GM19397 (cell line): ENCODE measurements at regions not wholly inside any gene's neighbourhood (a gene's known extent, or its start where the extent isn't known, plus 50 kb on each side); places are given as distances from the start of the nearest gene placed in this dataset.

Source experiments
- ATAC-seq: cut with Tn5 transposase; IDR thresholded peaks from one replicate; pipeline ENCODE4 v1.9.1; 2021; ENCODE audit warnings: mild to moderate bottlenecking, moderate library complexity; ENCODE audit not compliant: unreplicated experiment

GRCh38 chr17:72421128-72422092 is 300.6 kb downstream of the SOX9 start:
- ATAC-seq = peak; percentile 33

- no peak for ATAC-seq
These were observed 301.3 kb downstream of the SOX9 start for GRCh38 chr17:72422204-72422504.

GRCh38 chr17:72422505-72423285 is 301.9 kb downstream of the SOX9 start:
- ATAC-seq = peak; percentile 41

GRCh38 chr17:72423286-72423589 is 302.4 kb downstream of the SOX9 start:
- ATAC-seq = no peak

GRCh38 chr17:72423718-72424117 is 302.9 kb downstream of the SOX9 start:
- no peak for ATAC-seq

GRCh38 chr17:72424505-72425117 is 303.8 kb downstream of the SOX9 start:
- no peak for ATAC-seq

GRCh38 chr17:72425133-72425793 is 304.4 kb downstream of the SOX9 start:
- ATAC-seq = no peak

- ATAC-seq = no peak
These were observed 305.0 kb downstream of the SOX9 start for GRCh38 chr17:72425794-72426168.

- no peak for ATAC-seq
These were observed 305.5 kb downstream of the SOX9 start for GRCh38 chr17:72426321-72426720.

- ATAC-seq = no peak
These were observed 306.3 kb downstream of the SOX9 start for GRCh38 chr17:72426948-72427760.

GRCh38 chr17:72427761-72428109 is 306.9 kb downstream of the SOX9 start:
- no peak for ATAC-seq

GRCh38 chr17:72429066-72429638 is 308.3 kb downstream of the SOX9 start:
- no peak for ATAC-seq

- no peak for ATAC-seq
These were observed 310.0 kb downstream of the SOX9 start for GRCh38 chr17:72430611-72431432.

GRCh38 chr17:72432143-72432621 is 311.4 kb downstream of the SOX9 start:
- no peak for ATAC-seq

GRCh38 chr17:72432881-72433280 is 312.1 kb downstream of the SOX9 start:
- ATAC-seq = no peak

- ATAC-seq = no peak
These were observed 313.0 kb downstream of the SOX9 start for GRCh38 chr17:72433797-72434196.

GRCh38 chr17:72434581-72434980 is 313.8 kb downstream of the SOX9 start:
- ATAC-seq = no peak

- no peak for ATAC-seq
These were observed 314.3 kb downstream of the SOX9 start for GRCh38 chr17:72434991-72435618.

GRCh38 chr17:72438783-72439182 is 318.0 kb downstream of the SOX9 start:
- ATAC-seq = no peak
